Epithelial cell of proximal tubule (primary cell): ENCODE measurements at regions not wholly inside any gene's neighbourhood (a gene's known extent, or its start where the extent isn't known, plus 50 kb on each side); places are given as distances from the start of the nearest gene placed in this dataset.

ENCODE experiments used
- DNase-seq: peaks from one replicate; pipeline ENCODE4 v3.0.0-alpha.2; 2011; ENCODE audit warnings: low read depth
- H3K4me3 ChIP-seq: 2 replicates; pipeline ENCODE4 v1.5.1; 2011; ENCODE audit warnings: low read depth, mild to moderate bottlenecking, low read length
- TF ChIP-seq, protein P1 (sequence below): conservative IDR thresholded peaks from 2 replicates; pipeline ENCODE4 v1.5.1; 2012; ENCODE audit warnings: low read depth, mild to moderate bottlenecking, low read length

DNA sequence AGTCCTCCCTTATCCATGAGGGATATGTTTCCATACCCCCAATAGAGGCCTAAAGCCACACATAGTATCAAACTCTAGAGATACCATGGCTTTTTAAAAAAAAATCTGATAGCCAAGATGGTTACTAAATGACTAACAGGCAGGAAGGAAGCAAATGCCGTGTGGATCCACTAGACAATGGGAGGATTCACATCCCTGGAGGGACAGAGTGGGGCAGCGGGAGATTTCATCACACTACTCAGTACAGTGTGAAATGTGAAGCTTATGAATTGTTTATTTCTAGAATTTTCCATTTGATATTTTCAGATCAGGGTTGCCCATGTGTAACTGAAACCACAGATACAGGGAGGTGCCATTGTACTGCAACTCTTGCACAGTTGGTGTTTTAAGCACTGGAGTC, 826.6 kb downstream of the SQOR start:
- DNase-seq = no peak
- TF ChIP-seq, protein P1, sequence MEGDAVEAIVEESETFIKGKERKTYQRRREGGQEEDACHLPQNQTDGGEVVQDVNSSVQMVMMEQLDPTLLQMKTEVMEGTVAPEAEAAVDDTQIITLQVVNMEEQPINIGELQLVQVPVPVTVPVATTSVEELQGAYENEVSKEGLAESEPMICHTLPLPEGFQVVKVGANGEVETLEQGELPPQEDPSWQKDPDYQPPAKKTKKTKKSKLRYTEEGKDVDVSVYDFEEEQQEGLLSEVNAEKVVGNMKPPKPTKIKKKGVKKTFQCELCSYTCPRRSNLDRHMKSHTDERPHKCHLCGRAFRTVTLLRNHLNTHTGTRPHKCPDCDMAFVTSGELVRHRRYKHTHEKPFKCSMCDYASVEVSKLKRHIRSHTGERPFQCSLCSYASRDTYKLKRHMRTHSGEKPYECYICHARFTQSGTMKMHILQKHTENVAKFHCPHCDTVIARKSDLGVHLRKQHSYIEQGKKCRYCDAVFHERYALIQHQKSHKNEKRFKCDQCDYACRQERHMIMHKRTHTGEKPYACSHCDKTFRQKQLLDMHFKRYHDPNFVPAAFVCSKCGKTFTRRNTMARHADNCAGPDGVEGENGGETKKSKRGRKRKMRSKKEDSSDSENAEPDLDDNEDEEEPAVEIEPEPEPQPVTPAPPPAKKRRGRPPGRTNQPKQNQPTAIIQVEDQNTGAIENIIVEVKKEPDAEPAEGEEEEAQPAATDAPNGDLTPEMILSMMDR = no peak
- H3K4me3 ChIP-seq = no peak overlapping the region

DNA sequence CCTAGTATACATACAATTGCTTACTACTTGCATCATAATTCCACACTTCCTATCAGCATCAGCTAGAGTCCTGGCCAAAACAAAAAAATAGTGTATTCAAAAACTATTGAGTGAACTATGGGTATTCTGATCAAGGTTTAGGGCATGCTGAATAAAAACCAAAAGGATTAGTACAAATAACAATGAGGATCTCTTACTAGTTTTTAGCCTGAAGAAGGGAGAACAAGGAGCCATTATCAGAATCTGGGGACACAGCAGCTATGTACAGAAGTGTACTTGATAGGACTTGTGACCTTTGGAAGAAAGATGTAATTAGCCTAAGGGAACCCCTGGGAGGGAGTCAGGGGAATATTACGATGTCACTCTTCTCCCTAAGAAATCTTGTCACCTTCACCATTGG, 832.2 kb downstream of the SQOR start:
- no peak for DNase-seq
- H3K4me3 ChIP-seq = no peak overlapping the region
- TF ChIP-seq, protein P1 = no peak

DNA sequence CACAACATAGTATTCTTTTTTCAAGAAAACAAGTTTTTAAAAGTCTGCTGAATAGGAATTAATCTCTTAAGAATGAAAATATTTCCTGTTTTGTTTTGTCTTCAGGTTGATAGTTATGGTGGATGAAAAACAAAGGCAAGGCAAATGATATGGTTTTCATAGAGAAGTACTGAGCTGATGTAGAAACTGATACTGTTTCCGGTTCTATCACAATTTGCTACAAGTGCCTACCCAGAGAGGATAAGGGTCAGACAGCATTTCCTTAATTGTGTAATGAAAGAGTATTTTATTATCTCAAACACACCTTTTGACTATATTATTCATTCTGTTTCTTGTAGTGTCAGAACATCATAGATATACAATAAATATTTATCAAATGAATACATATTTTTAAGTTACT, 836.3 kb downstream of the SQOR start:
- H3K4me3 ChIP-seq = no peak overlapping the region
- TF ChIP-seq, protein P1 = no peak
- no peak for DNase-seq

DNA sequence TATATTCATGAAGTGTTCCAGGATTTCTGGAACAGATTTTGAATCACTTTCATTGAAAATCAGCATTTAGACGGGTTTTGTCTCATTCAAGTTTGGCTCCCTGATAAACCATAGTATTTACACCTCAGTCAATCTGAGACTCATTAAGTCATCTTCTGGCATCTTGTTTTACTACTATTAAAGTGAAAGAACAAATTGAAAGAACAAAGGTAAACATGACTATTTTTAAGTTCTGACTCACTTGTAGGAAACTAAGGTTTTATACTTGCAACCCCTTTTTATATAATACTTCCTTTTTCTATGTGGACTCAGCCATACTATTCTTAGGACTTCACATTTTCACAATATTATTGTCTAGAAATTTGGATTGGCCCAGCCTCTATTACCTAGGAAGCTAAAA, 854.4 kb downstream of the SQOR start:
- H3K4me3 ChIP-seq = no peak overlapping the region
- no peak for DNase-seq
- TF ChIP-seq, protein P1 = no peak

DNA sequence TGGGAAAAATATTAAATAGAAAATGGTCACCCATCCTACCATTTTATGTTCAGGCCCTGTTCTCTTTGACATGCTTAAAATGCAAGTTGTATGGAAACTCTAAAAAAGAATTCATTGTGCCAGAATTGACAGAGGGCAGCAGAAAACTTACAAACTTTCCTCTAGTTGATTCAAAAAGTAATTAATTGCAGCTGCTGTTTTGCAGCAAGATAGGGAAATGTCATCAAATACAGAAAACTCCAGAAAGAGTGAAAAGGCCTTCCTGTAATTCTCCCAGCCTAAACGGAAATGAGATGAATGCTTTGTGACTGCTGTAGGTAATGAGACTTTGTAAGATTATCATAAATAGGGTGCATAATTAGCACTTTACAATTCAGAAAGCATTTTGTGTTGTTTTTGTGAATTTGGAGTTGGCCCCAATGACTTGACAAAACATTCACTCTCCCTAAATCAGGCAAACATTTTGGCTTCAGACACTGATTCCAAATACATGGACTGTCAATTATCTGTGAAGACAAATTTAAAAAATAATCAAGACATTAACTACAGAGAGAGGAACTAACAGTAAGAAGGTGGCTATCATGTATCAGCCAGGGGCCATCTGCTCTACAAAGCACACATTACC, 861.8 kb downstream of the SQOR start:
- no peak for DNase-seq
- no peak overlapping the region for H3K4me3 ChIP-seq
- TF ChIP-seq, protein P1 = no peak

DNA sequence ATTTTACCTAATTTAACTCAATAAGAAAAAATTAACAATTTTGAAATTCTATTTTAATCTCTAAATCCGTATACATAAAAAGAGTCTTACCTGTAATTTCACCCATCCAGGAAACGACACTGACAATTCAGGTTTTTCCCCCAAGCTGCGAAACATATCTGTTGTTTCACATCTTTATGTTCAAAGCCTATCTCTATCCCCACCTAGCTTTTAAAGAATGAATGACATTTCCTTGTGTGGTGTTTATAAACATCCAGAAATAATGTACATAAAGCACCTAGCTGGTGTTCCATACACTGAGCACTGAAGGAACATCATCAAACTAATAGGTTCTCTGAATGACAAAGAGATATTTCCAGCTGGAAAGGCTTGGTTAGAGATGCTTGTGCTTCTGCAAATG, 867.8 kb downstream of the SQOR start:
- TF ChIP-seq, protein P1 = peak; percentile 60
- no peak overlapping the region for H3K4me3 ChIP-seq
- peak; percentile 9 for DNase-seq

DNA sequence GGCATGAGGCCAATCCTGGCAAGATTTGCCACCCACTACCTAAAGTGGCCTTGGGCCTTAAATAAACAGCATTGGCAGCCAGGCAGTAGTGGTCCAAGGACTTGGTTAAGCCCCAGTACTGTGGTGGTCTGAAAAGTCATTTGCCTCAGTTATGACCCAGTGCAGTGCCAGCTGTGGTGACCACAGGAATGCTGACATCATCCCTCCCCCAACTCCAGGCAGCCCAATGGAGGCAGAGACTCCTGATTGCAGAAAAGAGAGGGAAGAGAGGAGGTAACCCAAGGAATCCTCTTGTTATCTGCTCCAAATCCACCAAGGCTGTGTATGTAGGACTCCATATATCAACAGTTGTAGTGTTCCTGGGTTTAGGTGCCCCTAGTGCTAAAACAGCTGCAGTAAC, 883.6 kb downstream of the SQOR start:
- DNase-seq = no peak
- TF ChIP-seq, protein P1 = no peak
- H3K4me3 ChIP-seq = no peak overlapping the region
